HT-29 (cell line): ENCODE measurements at regions not wholly inside any gene's neighbourhood (a gene's known extent, or its start where the extent isn't known, plus 50 kb on each side); places are given as distances from the start of the nearest gene placed in this dataset.
"Not testable (repeated sequence)": the region's sequence is repeated elsewhere in the genome, so short reads cannot be mapped to it uniquely, and the experiment has no call there.

Source experiments
- DNase-seq: peaks from one replicate; pipeline ENCODE4 v3.0.0-alpha.2; 2015; ENCODE audit warnings: low spot score

DNA sequence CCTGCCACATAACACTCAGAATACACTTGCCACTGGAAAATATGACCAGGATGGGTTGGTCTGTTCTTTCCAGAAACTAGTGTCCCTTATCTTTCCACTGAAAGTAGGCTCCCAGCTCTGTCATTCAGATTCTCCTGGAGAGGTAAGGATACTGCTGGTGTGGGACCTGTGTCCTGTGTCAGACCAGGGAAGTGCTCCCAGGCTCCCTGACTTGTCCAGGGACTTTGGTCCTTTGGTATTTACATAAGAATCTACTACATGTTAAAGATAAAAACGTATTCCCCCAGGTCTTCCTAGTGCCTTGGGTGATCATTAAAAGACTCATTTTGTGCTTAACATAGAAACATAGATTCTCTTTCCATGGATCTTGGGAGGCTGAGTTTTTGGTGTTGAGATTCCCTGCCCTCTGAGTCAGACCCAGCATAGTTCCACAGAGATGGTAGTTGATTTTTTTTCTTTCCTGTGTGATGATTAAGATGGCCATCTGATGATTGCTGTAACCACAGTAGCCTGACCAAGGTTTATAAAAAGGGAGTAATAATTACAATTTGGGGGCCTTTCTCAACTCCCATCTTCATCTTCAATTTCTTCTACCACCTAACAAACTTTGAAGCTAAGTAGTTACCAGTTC is 159.8 kb upstream of the JADE1 start:
- peak; percentile 39 for DNase-seq

DNA sequence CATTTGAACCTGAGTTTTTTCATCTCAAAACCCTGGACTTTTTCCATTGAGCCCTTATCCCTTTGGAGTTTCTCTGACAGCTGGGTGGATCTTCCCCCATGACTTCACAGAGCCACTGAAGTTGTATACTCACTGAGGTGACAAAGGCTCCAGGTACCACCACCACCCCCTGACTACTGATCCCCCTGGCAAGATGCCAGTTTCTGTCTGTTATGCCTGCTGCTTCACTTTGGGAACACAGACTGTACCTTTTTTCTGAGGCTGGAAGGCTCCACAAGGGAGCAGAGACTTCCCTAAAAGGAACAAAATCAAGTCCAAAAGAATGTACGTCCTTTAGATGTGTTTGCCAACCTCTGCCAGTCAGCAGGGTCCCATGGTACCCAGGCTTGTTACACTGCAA is 160.3 kb upstream of the JADE1 start:
- no peak for DNase-seq

DNA sequence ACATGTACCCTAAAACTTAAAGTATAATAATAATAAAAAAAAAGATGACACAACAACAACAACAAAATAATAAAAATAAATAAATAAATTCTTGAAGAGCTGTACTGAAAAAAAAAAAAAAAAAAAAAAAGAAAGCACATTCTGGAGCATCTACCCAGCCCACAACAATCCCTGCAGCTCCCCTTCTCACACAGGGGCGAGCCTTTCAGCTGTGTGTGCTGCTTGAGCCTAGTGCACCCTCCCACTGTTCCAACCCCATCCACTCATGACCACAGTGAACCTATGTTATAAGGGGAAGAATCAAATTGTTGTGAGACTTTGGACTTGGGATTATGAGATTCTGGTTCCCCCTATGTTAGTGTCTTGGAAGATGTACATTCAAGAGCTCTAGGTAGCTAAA is 161.5 kb upstream of the JADE1 start:
- DNase-seq, result no peak

- DNase-seq, result not testable (repeated sequence)
Measured at GRCh38 chr4:128646893-128647292, 162.6 kb upstream of the JADE1 start.

- not testable (repeated sequence) for DNase-seq
Measured at GRCh38 chr4:128644693-128645654, 164.5 kb upstream of the JADE1 start.

GRCh38 chr4:128644107-128644506 is 165.4 kb upstream of the JADE1 start:
- not testable (repeated sequence) for DNase-seq

DNA sequence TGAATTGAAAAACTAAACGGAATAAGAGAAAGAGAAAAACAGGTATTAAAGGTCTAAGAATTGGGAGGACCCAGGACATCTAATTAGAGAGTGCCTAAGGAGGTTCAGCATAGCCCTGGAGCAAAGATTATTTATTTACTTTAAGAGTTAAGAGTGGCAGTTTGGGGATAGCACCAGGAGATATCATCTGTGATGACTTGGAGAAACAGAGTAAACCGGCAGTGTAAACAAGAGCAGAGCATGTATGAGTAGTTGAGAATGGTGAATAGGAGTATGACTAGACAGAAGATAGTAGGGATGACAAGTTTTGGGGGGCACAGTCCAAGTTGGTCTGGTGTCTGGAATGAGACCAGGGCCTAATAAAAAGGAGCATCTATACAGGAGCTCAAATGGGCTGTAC is 167.9 kb upstream of the JADE1 start:
- not testable (repeated sequence) for DNase-seq

- DNase-seq, result no peak
Measured at GRCh38 chr4:128639541-128640270, 169.8 kb upstream of the JADE1 start.

DNA sequence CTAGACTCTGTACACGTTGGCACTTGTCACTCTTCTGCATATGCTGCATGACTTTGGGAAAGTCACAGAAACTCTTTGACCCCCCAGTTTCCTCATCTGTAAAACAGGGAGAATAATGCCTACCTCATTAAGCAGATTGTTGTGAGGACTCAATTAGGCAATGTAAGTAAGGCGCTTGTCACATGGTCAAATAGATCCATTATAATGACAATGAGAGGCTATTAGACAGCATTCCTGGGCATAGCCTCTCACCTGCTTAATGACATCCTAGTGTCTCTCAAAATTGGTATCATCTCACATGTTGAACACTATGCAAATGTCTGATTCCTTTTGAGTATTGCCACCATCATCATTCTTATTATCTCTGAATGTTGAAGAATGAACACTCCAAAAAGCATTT is 172.6 kb upstream of the JADE1 start:
- DNase-seq, result no peak

- DNase-seq, result no peak
Measured at GRCh38 chr4:128635955-128636560, 173.4 kb upstream of the JADE1 start.

DNA sequence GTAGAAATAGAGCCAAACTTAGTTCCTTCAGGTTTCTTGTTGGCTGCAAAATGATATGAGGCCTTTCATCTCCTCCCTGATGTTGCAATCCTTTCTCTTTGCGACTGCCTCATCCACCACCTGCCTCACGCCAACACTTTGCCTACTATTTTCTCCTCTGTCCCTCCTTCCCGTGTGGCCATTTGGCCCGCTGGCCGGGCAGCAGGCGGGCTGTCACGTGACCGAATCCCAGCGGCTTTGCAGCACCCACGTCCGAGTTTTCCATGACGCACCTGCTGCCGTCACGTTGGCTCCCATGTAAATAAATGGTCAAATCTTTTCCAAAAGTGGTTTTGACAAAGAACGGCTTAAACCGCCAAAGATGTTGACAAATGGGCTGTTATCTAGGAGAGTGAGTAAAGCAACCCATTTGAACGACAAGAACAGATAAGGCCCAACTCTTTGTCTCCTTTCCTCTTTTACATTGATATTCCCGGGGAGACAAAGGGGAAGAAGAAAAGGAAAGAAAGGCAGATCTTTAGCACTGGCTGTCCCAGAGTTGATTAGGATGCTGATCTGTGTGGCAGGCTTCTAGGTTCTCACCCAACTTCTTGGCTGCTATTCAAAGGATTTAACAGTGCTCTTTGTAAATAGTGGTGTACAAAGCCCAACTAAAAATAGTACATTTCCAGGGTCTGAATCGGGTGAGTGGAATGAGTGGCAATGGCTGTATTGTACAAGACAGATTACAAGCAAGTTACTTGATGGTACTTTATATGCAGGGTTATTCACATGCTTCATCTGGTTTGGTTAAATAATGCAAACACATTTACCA is 174.2 kb upstream of the JADE1 start:
- DNase-seq, result peak; percentile 60

DNA sequence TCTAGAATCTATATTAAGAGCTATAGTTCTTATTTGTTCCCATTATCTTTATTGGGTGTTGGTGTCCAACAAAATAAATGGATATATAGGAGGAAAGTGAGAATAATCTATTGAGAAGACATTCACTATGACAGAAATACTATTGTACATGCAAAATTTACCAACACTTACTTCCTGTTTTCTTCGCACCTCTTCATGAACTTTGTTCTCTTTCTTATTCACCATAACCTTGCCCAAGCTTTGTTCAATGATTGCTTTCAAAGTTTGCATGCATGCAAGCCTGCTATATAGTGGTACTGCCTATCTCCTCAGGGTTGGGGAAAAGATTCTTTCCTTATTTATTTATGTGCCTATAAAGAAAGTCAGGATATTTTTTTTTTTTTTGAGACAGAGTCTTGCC is 176.4 kb upstream of the JADE1 start:
- no peak for DNase-seq

- no peak for DNase-seq
Measured at GRCh38 chr4:128630871-128631270, 178.6 kb upstream of the JADE1 start.

GRCh38 chr4:128623508-128624215 is 185.8 kb upstream of the JADE1 start:
- no peak for DNase-seq

DNA sequence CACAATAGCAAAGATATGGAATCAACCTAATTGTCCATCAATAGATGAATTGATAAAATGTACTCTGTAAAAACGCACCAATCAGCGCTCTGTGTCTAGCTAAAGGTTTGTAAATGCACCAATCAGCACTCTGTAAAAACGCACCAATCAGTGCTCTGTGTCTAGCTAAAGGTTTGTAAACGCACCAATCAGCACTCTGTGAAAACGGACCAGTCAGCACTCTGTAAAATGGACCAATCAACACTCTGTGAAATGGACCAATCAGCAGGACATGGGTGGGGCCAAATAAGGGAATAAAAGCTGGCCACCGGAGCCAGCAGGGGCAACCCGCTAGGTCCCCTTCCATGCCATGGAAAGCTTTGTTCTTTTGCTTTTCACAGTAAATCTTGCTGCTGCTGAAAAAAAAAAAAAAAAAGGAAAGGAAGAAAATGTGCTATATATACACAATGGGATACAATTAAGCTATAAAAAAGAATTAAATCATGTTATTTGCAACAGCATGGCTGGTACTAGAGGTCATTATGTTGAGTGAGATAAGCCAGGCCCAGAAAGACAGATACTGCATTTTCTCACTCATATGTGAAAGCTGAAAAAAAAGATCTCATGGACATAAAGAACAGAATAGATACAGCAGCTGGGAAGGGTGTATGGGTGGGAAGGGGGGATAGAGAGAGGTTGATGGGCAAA is 189.1 kb upstream of the JADE1 start:
- DNase-seq, result not testable (repeated sequence)

DNA sequence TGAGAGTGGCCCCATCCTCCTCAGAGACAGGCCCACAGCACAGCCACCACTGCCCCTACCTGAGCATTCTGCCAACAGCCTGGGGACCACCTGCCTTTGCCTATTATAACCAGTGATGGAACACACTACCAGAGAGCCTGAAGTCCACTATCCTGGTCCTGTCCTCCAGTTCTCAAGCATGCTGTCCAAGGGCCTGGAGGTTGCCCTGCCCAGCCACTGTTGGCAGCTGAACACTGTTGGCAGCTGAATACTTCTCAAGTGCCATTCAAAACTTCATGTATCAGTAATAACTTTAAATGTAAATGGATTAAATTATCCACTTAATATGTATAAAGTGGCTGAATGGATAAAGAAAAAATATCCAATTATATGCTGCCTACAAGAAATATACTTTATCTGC is 194.3 kb upstream of the JADE1 start:
- DNase-seq, result no peak

- DNase-seq, result peak; percentile 28
Measured at GRCh38 chr4:128608006-128608405, 201.5 kb upstream of the JADE1 start.

- no peak for DNase-seq
Measured at GRCh38 chr4:128606173-128606572, 203.3 kb upstream of the JADE1 start.

- DNase-seq, result no peak
Measured at GRCh38 chr4:128604840-128605239, 204.7 kb upstream of the JADE1 start.

DNA sequence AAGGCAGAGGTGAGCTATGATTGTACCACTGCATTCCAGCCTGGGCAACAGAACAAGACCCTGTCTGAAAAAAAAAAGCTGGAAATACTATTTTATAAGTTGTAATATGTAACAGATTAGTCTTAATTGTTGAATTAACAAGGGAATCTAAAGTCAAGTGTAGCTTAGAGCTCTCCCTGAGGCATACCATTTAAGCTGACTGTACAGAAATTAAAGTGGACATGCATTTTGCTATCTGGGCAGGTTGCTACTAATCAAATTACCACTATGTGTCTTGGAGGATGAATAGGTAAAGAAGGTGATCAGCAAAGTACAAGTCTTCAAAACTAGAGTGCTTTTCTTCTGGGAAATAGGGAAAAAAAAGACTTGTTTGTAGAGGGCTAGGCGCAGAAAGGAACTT is 205.3 kb upstream of the JADE1 start:
- no peak for DNase-seq
